ENCODE measurements at regions not wholly inside any gene's neighbourhood (a gene's known extent, or its start where the extent isn't known, plus 50 kb on each side); places are given as distances from the start of the nearest gene placed in this dataset.

DNA sequence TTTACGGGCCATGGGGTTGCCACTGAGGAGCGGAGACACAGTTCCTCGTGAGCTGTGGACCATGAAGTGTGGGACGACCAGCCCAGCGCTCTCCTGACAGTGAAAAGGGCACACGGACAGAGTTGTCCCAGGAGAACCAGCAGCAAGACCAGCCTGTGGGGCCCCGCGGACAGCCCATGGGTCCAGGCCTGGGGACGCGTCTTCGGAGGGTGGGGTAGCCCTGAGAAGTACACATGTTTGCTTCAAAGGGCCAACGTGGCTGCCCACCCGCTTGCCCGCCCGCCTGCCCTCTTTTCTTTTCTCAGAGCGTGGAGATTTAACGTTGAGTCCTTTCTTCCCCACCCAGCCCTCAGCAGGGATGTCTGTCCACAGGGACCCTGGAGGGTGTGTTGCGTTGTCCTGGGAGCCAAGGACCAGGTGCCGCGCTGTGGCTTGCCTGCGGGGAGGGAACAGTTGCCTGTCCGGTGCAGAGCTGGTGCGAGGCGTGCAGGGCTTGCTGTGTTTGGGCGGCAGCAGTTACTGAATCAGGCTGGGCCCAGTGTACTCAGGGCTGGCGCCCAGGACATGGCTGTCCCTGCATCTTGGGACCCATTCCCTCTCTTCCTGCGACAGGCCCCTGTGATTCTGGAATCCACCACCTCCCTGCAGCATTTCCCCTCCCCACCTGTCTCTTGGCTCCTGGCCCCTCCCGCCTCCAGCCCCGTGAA, 120.1 kb upstream of the HDAC4 start:
- DNase-seq: no peak

DNA sequence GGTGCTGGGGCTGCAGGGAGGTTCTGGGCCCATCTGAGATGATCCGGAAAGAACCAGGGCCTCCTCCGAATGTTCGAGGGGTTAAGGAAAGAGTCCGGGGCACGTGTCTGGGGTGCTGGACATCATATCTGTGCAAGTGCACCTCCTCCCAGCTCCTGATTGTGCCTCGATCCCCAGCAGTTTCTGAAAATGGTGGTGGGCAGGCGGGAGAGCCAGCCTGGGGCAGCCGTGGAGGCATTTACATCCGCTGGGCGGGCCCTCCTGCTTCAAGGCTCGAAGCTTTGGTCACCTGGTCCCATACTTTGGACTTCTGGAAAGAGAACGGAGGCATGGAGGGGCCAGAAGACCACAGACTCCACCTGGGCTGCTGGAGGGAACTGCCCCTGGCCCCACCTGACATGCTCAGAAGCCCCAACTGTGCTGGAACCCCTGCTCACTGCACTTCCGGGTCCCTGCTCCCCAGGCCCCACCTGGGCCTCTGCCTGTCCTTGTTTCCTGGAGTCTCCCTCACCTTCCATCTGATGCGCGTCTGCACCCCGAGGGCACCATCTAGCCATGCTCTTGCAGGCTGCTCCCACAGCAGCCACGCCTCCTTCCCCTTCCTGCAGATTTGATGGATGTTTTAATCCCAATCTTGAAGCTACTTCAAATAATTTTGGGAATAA, 119.2 kb upstream of the HDAC4 start:
- no peak for DNase-seq

DNA sequence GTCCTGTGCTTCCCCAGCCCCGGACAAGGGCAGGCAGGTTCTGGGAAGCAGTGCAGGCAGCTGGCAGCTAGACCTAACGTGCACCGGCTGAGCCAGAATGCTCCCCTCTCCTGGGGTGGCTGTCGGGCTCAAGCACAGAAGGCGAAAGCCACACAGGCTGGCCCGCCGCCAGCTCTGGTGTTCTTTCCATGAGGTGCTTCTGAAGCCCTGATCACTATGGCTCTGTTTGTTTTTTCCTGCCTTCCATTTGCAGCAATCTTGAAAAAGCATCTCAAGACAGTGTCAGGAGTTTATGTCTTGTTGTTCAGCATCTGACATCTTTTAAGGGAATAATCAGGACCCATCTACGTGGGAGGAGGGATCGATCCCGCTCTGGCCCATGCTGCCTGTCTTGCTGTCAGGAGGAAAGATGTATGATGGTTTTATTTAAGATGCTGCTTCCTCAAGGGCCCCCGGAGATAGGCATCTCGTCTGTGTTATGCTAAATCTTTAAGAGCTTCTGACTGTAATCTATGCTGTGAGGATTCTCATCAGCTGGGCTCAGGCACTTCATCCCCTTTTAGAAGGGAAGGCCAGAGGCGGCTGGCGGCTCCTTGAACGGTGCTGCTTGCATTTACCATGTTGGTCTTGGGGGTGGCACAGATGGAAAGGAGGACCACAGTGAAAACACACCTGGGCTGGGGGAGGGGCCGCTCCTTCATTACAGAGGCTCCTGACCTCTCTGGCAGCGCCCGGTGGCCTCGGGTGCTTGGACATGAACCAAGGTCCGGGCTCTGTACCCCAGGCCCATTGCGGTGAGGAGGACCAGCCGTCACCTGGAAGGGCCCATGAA, 118.5 kb upstream of the HDAC4 start:
- no peak for DNase-seq

DNA sequence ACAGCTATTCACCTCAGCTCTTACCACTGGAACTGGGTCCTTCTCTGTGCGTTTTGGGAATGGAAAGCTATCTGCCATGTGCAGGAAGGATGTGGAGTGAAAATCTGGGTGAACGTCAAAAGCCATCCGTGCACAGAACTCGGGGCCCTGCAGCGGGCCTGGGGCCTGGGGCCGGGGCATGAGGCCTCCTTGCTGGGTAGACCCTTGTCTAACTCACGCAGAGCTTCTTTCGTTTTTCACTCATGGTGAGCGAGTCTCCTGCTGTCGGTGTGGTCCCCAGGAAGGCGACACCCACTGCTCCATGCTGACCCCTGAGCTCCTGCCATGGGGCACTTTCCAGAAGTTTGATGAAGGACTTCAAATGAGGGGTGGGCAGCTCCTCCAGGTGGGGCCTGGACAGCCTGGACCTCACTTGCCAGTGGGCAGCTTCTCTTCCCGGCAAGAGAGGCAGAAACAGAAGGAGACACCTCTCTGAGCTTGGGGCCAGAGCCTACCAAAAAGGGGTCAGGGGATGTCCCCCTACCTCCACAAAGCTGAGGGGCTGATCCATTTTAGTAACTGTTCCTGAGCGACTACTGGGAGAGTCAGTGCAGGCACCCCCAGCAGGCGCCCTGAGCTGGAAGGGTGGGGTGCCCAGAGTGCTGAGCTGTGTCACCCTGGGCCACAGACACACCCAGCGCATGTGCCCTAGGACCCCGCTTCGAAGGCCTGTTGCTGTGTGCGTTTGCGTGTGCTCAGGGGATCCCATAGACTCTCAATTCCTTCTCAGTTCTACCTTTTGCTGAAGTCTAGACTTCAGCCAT, 117.7 kb upstream of the HDAC4 start:
- DNase-seq: no peak

DNA sequence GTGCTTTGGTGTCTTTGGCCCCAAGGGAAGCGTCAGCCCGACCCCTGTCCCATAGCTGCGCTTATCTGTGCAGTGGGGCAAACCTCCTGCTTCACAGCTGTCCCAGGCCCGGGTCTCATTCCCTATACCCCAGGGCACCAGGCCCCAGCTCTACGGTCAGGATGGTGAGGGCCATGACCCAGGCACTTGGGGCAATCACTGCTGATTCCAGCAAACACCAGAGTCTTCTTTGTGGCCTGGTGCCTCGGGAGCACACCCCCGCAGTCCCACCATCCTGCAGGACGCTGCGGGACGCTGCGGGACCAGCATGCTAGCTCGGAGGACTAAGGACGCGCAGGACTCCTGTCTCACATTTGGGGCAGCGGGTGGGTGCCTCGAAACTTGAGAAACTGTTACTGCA, 116.9 kb upstream of the HDAC4 start:
- DNase-seq: no peak

GRCh38 chr2:239516954-239517305, 116.1 kb upstream of the HDAC4 start:
- no peak for DNase-seq

DNA sequence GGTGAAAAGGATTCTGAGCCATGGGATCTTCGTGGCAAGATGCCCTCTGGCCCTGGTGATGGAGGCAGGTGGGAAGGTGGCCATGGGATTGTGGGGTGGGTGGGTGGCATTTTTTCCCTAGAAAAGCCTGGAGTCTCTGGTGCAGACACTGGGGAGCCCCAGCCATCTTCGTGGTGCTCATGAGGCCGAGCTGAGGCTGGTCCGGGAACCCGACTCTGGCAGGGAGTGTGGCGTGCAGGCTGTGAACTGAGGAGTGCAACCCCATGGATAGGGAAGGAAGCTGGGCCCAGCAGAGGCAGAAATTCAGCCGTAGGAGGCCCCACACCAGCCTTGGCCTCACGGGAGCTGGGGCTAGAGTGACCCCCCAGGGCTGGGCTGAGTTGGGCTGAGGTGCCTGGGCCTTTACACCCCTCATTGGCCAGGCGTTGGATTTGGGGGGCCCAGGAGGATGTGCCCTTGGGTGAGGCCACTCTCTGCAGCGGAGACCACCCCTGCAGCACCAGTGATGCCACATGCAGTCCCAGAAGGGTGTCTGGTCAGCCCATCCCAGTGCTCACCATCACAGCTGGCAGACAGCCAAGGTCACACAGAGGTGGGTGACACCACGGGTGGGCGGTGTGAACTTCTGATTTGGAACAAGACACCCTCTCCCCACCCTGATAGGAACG, 115.6 kb upstream of the HDAC4 start:
- DNase-seq: no peak

DNA sequence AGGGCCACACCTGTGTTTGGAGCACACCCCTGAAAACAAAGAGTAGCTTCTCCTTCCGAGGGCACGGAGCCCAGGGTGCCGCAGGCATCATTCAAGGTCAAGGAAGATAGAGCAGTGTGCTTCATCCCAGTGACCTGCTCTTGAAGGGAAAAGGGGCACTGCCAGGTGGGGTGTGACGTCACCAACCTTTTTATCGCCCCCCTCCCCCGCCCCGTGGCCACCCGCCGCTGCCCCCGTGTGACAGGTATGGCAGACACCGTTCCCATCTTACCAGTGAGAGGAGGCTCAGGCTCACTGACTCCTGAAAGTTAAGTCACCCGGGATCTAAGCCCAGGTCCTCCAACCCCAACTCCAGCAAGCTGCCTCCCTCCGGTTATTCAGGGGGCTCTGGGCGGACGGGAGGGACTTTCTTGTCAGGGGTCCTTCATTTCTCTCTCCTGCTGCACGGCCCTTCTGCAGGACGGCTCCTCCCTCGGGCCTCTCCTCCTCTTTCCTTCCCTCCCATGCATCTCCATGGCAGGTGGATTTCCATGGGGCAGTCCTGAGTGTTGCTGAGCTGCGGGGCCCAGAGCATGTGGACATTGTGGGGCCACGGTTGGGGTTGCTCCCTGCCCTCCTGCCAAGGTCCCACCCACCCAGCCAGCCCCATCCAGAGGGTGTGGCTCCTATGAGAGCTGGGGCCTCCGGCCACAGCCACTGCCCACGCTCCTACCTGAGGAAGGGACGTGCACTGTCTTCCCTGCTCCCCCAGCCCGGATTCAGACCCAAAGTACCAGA, 114.1 kb upstream of the HDAC4 start:
- DNase-seq: no peak

DNA sequence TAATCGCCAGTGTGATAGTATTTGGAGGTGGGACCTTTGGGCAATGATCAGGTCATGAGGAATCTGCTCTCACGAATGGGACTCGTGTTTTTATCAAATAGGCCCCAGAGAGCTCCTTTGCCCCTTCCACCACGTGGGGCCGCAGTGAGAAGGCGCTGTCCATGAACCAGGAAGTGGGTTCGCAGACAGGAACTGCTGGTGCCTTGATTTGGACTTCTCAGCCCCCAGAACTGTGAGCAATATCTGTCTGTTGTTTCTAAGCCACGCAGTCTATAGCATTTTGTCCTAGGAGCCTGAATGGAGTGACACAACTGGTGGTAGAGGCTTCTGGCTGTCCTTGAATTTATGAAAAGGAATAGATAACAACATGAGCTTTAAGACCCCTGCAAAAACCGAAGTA, 111.2 kb upstream of the HDAC4 start:
- no peak for DNase-seq

DNA sequence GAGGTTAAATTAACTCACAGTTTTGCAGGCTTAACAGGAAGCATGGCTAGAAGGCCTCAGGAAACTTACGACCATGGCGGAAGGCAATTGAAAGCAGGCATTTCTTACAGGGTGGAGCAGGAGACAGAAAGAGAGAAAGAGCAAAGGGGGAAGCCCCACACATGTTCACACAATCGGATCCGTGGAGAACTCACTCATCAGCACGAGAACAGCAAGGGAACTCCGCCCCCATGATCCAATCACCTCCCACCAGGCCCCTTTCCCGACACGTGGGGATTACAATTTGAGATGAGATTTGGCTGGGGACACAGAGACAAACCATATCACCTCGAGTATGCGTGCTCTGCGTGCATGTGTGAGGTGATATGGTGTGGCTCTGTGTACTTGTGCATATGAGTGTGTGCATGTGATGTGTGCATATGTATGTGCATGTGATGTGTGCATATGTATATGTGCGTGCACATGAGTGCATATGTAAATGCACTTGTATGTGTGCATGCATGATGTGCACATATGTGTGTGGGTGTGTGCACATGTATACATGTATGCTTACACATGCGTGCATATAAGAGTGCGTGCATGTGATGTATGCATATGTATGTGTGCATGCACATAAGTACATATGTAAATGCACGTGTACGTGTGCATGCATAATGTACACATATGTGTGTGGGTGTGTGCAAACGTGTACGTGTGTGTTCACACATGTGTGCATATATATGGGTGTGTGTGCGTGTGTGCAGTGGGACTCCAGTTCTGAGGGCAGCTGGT, 108.7 kb upstream of the HDAC4 start:
- DNase-seq: no peak

GRCh38 chr2:239508261-239508660, 107.4 kb upstream of the HDAC4 start:
- no peak for DNase-seq

- no peak for DNase-seq
These were observed 106.9 kb upstream of the HDAC4 start for GRCh38 chr2:239507576-239508258.

DNA sequence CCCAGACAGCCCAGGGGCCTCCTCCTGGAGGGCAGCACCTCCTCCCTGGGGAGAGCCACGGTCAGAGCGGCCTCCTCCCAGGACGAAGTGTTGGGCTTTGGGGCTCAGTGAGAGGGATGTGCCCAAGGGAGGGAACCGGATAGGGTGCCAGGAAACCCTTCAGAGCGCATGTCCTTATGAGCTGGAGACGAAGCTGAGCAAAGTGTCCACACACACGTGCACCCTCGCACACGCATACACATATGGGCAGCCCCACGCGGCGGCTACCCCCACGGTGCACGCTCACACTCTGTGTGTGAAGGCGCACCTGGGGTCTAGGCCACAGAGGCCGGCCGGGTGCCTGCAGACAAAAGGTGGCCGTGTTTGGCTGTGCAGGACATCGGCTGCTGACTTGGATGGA, 106.1 kb upstream of the HDAC4 start:
- DNase-seq: no peak

DNA sequence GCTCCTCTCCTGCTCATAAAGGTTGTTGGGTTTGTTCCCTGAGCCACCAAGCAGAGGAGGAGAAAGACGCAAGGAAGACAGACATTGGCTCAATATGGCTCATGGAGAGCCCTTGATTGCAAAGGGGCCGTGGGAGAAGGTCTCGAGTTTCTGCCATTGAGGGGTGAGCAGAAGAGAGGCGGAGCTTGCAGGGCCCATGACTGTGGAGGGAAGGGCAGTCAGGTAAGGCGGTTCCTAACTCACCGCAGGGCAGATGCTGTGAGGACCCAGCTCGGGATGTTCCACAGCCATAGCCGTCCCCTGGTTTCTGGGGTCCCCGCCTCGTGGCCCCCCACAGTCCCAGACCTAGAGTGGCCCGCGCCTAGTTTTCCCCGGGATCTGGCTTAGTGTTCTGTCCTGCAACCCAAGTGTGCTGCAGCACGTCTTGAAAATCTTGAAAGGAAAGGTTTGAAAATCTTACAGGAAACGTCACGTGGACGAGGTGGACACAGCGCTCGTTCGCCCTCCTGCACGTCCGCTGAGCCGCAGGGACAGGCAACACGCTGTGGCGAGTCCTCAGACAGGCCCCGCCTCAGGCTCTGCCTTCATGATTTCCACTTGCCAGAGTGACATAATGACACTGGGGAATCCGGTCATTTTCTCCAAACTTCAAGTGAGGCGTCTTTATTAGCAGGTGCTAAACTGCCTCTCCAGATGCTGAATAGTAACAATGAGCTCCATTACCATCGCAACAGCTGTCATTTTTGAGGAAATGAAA, 105.5 kb upstream of the HDAC4 start:
- DNase-seq: no peak

- no peak for DNase-seq
These were observed 103.9 kb upstream of the HDAC4 start for GRCh38 chr2:239504643-239505235.

GRCh38 chr2:239502430-239503186, 101.8 kb upstream of the HDAC4 start:
- no peak for DNase-seq

- DNase-seq: no peak
These were observed 100.0 kb upstream of the HDAC4 start for GRCh38 chr2:239500574-239501550.
